SU-DHL-6 (cell line): ENCODE measurements at regions not wholly inside any gene's neighbourhood (a gene's known extent, or its start where the extent isn't known, plus 50 kb on each side); places are given as distances from the start of the nearest gene placed in this dataset.

ENCODE experiments used
- CTCF ChIP-seq: fragments of 200-600 bp; sonication (generic); IDR thresholded peaks from one replicate; pipeline ENCODE4 v1.5.1; 2017; ENCODE audit warnings: antibody characterized with exemption, mild to moderate bottlenecking, low read length, moderate library complexity; ENCODE audit not compliant: insufficient read depth, poor library complexity, severe bottlenecking
- EZH2phosphoT487 ChIP-seq: fragments of 200-600 bp; sonication (generic), shearing (Covaris generic); conservative IDR thresholded peaks from 2 replicates; pipeline ENCODE4 v1.6.1; 2018; ENCODE audit warnings: mild to moderate bottlenecking, antibody characterized with exemption, low read length, moderate library complexity, mixed read lengths

- TF ChIP-seq CTCF (no peak), EZH2phosphoT487 (no peak)
Observed at GRCh38 chr2:223383315-223383714, 218.8 kb downstream of the SCG2 start.
